Gastroesophageal sphincter (tissue), 3 donors: ENCODE measurements at regions not wholly inside any gene's neighbourhood (a gene's known extent, or its start where the extent isn't known, plus 50 kb on each side); places are given as distances from the start of the nearest gene placed in this dataset.

ENCODE experiments used
- POLR2A ChIP-seq, 2 donors: fragments of 450-650 bp; IDR thresholded peaks; one replicate each; pipeline ENCODE4 v1.6.1; 2017; ENCODE audit warnings: antibody characterized with exemption in 2 of 2, mild to moderate bottlenecking in 2 of 2, moderate library complexity in 1 of 2
- POLR2AphosphoS5 ChIP-seq: sonication (generic); formaldehyde crosslinking; IDR thresholded peaks from one replicate; pipeline ENCODE4 v1.6.1; 2017; ENCODE audit warnings: antibody characterized with exemption
- TF ChIP-seq, protein P1 (sequence below), 4 experiments: fragments of 200-600 bp in 2 of 4; fragments of 450-650 bp in 2 of 4; sonication (generic) in 1 of 4; IDR thresholded peaks; one replicate each; pipeline ENCODE4 v1.5.1; 2017 to 2019; ENCODE audit warnings: antibody characterized with exemption in 4 of 4, mild to moderate bottlenecking in 2 of 4, moderate library complexity in 2 of 4

DNA sequence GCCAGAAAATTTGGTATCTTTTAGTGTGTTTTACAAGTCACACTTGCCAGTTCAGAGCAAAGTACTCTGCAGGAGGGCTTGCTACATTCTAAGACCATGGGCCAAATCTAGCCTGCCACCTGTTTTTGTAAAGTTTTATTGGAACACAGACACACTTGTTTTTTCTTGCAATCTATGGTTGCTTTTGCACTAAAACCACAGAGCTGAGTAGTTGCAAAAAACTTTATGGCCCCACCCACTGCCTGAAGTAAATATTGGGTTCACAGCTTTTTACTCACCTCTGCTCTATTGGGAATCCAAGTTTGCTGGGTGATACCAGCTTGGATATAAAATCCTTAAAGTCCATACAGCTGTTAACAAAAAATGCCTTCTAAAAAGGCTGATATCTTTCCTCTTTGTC, 109.0 kb downstream of the ZFP64 start:
- TF ChIP-seq, protein P1, sequence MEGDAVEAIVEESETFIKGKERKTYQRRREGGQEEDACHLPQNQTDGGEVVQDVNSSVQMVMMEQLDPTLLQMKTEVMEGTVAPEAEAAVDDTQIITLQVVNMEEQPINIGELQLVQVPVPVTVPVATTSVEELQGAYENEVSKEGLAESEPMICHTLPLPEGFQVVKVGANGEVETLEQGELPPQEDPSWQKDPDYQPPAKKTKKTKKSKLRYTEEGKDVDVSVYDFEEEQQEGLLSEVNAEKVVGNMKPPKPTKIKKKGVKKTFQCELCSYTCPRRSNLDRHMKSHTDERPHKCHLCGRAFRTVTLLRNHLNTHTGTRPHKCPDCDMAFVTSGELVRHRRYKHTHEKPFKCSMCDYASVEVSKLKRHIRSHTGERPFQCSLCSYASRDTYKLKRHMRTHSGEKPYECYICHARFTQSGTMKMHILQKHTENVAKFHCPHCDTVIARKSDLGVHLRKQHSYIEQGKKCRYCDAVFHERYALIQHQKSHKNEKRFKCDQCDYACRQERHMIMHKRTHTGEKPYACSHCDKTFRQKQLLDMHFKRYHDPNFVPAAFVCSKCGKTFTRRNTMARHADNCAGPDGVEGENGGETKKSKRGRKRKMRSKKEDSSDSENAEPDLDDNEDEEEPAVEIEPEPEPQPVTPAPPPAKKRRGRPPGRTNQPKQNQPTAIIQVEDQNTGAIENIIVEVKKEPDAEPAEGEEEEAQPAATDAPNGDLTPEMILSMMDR (IDR thresholded peaks at IDR 0.05): no peak
- TF ChIP-seq POLR2AphosphoS5 (no peak), POLR2A (IDR thresholded peaks at IDR 0.05) (no peak)
